ENCODE measurements at regions not wholly inside any gene's neighbourhood (a gene's known extent, or its start where the extent isn't known, plus 50 kb on each side); places are given as distances from the start of the nearest gene placed in this dataset.

DNA sequence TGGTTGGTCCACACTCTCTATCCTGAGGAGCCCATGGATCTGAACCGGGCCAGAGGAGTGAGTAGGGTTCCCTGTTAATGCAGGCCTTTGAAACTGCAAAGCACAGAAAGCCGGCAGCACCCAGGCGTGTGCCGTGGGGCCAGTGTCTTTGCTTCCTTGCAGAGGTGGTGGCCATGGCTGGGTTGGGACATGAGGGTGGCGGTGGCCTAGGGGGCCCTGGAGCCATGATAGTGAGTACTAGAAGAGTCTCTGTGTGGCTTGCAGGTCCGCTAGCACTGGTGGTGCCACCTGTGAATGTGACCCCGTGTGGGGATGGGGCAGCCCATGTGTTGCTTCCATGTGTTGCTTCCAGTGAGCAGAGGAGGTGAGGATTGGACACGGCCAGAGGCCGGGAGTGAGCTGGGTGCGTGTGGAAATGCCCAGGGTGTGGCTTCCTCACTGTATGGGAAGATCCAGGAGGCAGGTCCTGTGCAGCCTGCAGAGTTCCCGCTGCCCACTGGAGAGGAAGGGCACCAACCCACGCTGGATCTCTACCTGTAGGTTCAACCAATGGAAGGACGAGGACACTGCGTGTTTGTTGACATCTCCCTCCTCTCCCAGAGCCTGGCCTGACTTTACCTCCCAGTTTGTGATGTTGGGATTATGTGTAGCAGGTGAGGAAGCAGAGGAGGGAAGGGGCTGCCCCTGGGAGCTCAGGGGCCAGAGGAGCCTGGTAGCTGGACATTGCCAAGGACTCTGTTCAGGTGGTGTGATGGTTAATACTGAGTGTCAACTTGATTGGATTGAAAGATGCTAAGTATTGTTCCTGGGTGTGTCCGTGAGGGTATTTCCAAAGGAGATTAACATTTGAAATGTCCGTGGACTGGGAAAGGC lies 796.6 kb downstream of the TBC1D22A start:
- H3K4me3 ChIP-seq (ENCODE audit: low read length) = no peak overlapping the region
- no peak for DNase-seq (ENCODE audit: low read depth, low spot score)

DNA sequence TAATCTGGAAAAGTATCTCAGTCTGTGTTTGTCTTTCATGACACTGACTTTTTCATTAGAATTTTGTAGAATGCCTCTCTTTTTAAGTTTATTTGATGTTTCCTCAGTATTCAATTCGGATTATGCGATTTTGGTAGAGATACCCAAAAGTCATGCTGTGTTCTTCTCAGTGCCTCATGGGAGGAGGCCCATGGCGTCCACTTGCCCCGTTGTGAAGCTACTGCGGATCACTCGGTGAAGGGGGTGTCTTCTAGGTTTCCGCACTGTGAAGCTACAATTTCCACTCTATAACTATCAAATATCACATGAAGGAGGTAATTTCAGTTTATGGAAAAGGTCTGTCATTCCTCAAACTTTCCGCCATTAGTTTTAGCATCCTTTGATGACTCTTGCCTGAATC lies 794.0 kb downstream of the TBC1D22A start:
- no peak overlapping the region for H3K4me3 ChIP-seq (ENCODE audit: low read length)
- DNase-seq (ENCODE audit: low read depth, low spot score) = no peak

DNA sequence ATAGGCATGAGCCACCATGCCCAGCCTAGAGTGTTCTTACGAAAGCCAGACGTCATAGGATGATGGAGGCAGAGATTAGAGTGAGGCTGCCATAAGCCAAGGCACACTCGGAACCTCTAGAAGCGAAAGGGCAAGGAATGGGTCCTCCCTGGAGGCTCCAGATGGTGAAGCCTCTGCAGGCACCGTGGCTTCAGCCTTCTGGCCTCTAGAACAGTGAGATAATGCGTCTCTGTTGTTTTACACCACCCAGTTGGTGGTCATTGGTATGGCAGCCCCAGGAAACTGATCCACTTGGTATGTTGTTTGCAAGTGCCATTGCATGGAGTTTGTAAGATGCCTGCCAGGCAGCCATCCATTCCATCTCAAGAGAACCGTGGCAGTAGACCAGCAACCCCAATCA lies 791.0 kb downstream of the TBC1D22A start:
- no peak overlapping the region for H3K4me3 ChIP-seq (ENCODE audit: low read length)
- no peak for DNase-seq (ENCODE audit: low read depth, low spot score)

- no peak for DNase-seq (ENCODE audit: low read depth, low spot score)
- no peak overlapping the region for H3K4me3 ChIP-seq (ENCODE audit: low read length)
These were observed 790.2 kb downstream of the TBC1D22A start for GRCh38 chr22:47552541-47553205.

DNA sequence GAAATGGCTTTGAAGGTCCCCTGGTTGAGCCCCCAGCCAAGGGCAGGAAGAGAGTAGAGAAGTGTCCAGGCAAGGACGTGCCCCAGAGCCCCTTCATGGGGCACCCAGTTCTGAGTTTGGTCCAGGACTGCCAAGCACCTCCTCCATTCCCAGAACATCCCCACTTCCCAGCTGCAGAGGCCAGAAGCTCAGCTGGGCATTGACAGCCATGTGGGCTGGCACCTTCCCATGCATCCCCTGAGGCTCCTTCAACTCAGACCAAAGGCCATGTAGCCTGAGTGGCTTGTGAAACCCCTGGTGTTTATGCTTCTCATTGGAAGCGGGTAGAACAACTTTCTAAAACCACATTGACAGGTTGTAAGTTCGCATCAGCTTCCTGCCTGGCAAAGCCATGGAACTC lies 789.6 kb downstream of the TBC1D22A start:
- no peak for DNase-seq (ENCODE audit: low read depth, low spot score)
- no peak overlapping the region for H3K4me3 ChIP-seq (ENCODE audit: low read length)

- DNase-seq (ENCODE audit: low read depth, low spot score) = no peak
- no peak overlapping the region for H3K4me3 ChIP-seq (ENCODE audit: low read length)
These were observed 789.0 kb downstream of the TBC1D22A start for GRCh38 chr22:47551431-47551775.

- no peak overlapping the region for H3K4me3 ChIP-seq (ENCODE audit: low read length)
- no peak for DNase-seq (ENCODE audit: low read depth, low spot score)
These were observed 788.3 kb downstream of the TBC1D22A start for GRCh38 chr22:47550524-47551430.

DNA sequence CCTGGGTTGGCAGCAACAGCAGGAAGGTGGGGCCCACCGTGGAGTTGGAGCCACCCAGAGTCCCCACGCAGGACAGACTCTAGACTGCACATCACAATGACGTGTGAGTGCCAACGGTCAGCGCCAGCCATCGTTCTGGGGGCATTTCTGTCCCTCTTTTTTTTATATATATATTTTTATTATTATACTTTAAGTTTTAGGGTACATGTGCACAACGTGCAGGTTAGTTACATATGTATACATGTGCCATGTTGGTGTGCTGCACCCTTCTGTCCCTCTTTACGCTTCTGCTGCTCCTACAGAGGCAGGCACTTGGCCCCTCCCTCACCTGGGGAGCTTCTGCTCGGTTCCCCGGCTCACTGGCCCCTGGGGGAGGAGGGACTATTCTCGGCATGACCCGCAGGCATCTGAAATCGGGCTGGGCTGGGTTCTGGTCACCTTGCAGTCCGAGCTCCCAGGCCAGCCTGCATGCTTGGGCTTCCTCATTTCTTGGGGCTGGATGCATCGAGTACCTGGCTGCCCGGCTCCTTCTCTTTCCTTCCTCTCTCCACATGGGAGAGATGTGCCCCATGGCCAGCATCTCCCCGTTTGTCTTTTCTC lies 787.4 kb downstream of the TBC1D22A start:
- DNase-seq (ENCODE audit: low read depth, low spot score) = no peak
- no peak overlapping the region for H3K4me3 ChIP-seq (ENCODE audit: low read length)

- no peak overlapping the region for H3K4me3 ChIP-seq (ENCODE audit: low read length)
These were observed 786.7 kb downstream of the TBC1D22A start for GRCh38 chr22:47548953-47549740.

DNA sequence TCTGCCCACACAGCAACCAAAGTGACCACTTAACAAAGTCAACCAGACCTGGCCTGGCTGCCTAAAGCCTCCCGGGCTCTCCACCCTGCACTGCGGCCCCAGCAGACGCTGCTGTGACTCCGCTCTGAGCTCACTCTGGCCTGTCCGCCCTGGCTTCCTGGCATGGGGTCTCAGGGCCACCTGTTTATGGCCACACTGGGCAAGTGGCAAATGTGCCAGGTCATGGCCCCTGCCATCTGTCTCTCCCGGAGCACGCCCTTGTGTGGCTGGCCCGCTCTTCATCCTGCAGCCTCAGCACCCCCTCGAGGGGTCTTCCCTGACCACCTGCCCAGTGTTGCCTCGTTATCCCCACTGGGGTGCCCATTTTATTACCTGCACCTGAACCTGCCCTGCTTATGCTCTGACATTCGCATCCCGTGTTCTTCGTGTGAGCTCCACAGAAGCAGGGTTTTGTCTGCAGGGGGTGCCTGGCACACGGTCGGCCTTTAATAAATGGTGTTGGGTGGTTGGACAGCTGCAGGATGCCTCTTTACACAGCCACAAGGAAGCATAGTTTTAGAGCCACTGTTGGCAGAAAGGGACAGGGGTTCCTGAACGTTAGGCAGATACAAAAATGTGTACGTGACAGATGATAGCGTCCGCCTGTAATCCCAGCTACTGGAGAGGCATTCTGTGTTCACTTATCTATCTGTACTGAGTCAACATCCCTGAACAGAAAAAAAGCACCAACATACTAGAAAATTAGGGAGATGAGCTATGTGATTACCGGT lies 785.6 kb downstream of the TBC1D22A start:
- H3K4me3 ChIP-seq (ENCODE audit: low read length) = no peak overlapping the region
- no peak for DNase-seq (ENCODE audit: low read depth, low spot score)

More at GRCh38 chr22:47548953-47549740, 786.7 kb downstream of the TBC1D22A start:
- no peak for DNase-seq (ENCODE audit: low read depth, low spot score)

DNA sequence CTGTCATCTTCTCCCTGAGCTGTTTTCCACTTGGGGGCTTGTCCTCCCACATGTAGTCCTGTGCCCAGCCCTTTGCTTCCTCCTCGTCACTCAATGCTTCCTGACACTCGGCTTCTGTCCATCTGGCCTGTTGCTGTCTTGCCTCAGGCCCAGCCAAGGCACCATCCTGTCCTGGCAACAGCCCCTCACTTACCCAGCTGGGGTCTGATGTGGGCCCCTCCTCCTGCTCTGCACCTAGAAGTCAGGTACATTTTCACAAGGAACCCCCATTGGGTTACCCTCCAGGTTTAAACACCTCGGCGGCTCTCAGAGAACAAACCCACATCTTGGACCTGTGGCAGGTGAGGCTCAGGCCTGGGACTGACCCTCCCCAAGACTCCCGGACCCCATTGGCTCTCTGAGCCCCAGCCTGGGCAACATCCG lies 784.8 kb downstream of the TBC1D22A start:
- H3K4me3 ChIP-seq (ENCODE audit: low read length) = no peak overlapping the region
- no peak for DNase-seq (ENCODE audit: low read depth, low spot score)

- no peak for DNase-seq (ENCODE audit: low read depth, low spot score)
These were observed 782.2 kb downstream of the TBC1D22A start for GRCh38 chr22:47544696-47545095.

GRCh38 chr22:47543447-47543846 lies 781.0 kb downstream of the TBC1D22A start:
- DNase-seq (ENCODE audit: low read depth, low spot score) = no peak
- H3K4me3 ChIP-seq (ENCODE audit: low read length) = no peak overlapping the region

More at GRCh38 chr22:47544696-47545095, 782.2 kb downstream of the TBC1D22A start:
- H3K4me3 ChIP-seq (ENCODE audit: low read length) = no peak overlapping the region

- DNase-seq (ENCODE audit: low read depth, low spot score) = no peak
- H3K4me3 ChIP-seq (ENCODE audit: low read length) = no peak overlapping the region
These were observed 777.6 kb downstream of the TBC1D22A start for GRCh38 chr22:47540011-47540410.

DNA sequence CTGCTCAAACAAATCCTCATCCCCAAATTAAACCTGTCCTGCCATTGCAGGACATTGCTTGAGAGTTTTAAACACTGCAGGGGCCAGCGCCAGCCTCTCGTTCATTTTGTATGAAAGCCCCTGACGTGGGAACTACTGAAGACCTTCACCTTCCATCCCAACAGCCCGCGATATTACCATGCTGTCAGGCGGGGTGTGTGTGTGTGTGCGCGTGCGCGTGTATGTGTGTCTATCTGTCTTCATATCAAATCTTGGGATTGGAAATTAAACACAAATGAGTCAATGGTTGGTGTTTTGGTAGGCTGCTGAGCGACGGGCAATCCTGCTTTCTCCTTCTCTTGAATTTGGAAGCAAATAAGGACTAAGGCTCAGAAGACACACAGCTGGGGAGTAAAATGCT lies 776.9 kb downstream of the TBC1D22A start:
- no peak for DNase-seq (ENCODE audit: low read depth, low spot score)
- no peak overlapping the region for H3K4me3 ChIP-seq (ENCODE audit: low read length)

GRCh38 chr22:47535681-47536080 lies 773.2 kb downstream of the TBC1D22A start:
- no peak overlapping the region for H3K4me3 ChIP-seq (ENCODE audit: low read length)

DNA sequence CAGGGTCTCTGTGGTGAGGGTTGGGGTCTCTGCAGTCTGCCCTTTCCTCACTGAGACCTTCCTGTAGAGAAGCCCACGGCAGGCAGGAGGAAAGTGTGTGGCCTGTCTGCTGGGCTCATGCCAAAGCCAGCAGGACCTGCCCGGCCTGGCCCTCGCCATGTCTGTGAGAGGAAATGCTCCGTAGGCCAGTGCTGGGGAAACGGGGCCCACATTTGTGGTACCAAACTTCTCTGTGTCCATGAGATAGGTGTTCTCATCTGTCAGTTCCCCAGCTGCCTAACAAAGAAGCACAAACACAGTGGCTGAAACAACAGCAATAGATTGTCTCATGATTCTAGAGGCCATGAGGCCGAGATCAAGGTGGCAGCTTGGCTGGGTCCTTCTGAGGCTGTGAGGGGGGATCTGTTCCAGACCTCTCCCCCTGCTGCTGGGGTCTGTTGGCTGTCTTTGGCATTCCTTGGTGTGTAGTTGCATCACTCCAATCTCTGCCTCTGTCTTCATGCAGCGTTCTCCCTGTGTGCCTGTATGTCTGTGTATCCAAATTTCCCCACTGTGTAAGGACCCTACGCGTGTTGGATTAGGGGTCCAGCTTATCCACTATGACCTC lies 772.5 kb downstream of the TBC1D22A start:
- no peak for DNase-seq (ENCODE audit: low read depth, low spot score)
- H3K4me3 ChIP-seq (ENCODE audit: low read length) = no peak overlapping the region

More at GRCh38 chr22:47535681-47536080, 773.2 kb downstream of the TBC1D22A start:
- no peak for DNase-seq (ENCODE audit: low read depth, low spot score)

Measured in Jurkat, Clone E6-1 (cell line).